SKM-1 (cell line): ENCODE measurements at regions not wholly inside any gene's neighbourhood (a gene's known extent, or its start where the extent isn't known, plus 50 kb on each side); places are given as distances from the start of the nearest gene placed in this dataset.

Experiments used
- DNase-seq: peaks from one replicate; lab custom pipeline; 2025; ENCODE audit not compliant: unreplicated experiment; lab: John Stamatoyannopoulos, UW

- DNase-seq = no peak
Measured at GRCh38 chr11:62030071-62030684, 62.7 kb upstream of the FTH1 start.

DNA sequence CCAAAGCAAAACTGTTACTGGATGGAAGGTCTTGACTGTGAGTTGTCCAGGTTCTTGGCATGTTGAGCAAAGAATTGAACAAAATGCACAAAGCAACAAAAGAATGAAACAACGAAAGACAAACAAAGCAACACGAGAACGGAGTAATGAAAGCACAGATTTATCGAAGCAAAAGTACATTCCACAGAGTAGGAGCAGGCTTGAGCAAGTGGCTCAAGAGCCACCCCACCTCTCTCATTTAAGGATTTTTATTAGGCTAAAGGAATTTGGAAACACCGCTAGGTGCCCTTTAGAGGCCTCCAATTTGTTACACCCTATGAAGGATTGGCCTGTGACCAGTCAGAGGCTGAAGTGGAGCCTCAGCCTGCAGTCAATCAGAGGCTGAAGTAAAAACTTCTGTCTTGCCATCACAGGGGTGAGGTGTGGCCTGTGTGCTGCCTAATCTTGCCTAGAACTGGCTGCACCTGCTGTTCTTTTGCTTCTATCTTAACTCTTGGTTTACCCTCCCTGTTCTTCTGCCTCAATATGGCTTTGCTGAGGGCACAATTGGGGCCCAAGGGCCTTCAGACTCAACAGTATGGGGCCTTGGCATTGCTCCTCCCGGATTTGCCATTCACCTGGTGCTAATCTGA, 59.4 kb upstream of the FTH1 start:
- no peak for DNase-seq

DNA sequence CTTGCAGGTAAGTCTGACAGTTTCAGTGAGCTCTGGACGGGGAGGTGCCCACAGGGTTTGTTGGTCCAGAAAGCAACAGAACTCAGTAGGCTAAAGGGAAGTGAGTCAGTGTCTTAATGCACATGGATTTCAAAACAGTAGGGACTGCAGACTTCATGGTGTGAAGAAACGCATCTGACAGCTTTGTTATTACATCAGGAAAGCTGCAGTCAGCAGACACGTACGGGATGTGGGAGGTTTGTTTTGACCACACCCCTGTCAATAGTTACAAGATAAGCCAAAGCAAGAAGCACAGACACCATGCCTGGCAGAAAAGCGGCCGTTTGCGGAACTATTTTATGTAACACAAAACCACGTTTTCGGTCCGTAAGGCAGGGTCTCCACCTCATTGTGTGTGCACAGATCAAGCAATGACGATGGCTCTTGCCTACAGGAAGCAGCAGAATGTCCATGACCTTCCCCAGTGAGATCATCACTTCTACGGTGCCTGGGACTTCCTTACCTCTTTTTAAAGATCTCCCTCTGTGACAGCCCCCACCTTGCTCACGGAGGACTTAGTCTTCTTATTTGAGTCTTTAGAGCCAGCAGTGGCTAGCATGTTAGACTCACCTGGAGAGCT, 58.2 kb upstream of the FTH1 start:
- peak; percentile 98 for DNase-seq

DNA sequence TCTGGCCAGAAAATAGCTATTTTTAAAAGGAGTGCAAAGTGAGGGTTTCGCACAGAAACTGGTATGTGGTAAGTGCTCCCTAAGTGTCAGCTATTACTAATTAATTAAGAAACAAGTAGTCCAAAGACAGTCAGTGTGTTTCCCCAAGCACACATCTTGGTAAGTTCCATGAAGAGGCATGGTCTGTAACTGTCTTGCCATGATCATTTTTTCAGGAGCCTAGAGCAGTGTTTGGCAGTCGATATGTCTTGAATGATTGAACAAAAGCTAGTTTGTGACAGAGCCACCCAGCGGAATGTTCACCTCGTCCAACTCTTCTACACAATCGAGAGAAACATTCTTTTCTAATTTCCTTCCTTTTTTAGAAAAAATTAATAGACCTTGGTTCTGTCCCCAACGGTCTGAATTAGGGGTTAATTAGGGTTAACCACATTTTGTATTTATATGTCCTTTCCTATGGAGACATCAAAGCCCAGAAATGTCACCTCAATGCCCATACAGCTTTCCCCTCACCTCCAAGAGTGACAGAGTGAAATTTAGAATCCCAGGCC, 57.6 kb upstream of the FTH1 start:
- DNase-seq = no peak

GRCh38 chr11:62022211-62022610, 54.8 kb upstream of the FTH1 start:
- no peak for DNase-seq

- DNase-seq = no peak
Measured at GRCh38 chr11:62020661-62021060, 53.2 kb upstream of the FTH1 start.

GRCh38 chr11:62018981-62019664, 51.7 kb upstream of the FTH1 start:
- DNase-seq = no peak

DNA sequence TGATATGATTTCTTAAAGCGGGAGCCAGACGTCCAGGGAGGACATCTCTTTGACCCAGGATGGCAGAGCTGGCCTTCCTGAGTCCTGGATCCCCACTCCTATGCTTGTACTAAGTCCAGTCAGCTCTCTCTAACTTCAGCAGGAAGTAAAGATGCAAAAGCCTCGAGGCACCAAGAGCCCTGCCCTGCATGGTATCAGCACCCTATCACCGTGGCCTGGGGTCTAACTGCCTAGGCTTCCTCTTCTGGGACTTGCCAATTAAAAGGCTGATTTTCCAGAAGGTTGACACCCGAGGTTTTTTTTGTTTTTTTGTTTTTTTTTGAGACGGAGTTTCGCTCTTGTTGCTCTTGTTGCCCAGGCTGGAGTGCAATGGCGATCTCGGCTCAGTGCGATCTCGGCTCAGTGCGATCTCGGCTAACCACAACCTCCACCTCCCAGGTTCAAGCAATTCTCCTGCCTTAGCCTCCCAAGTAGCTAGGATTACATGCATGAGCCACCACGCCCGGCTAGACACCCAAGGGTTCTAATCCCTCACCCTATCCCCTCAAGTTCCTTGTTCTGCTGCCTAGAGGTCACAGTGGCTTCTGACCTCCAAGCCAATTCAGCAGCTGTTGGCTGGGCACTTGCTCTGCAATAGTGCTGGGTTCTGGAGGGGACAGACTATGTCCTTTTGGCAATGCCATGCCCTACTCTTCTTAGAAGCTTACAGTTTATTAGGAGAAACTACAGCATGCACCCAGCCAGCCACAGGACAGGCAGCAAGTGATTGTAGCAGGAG, 50.6 kb upstream of the FTH1 start:
- no peak for DNase-seq
